Chondrocyte (in vitro differentiated cells): ENCODE measurements at regions not wholly inside any gene's neighbourhood (a gene's known extent, or its start where the extent isn't known, plus 50 kb on each side); places are given as distances from the start of the nearest gene placed in this dataset.

ENCODE experiments used
- DNase-seq: peaks from one replicate; pipeline ENCODE4 v3.0.0; 2021; ENCODE audit warnings: mixed read lengths, low spot score
- H3K27ac Mint-ChIP-seq: one replicate; pipeline ENCODE4 v1.8.0; 2021; ENCODE audit warnings: mild to moderate bottlenecking, moderate library complexity, mixed read lengths; ENCODE audit not compliant: unreplicated experiment
- H3K27me3 Mint-ChIP-seq: 2 replicates; pipeline ENCODE4 v1.8.0; 2021; ENCODE audit warnings: low read depth, mixed read lengths
- H3K36me3 Mint-ChIP-seq: 2 replicates; pipeline ENCODE4 v1.8.0; 2021; ENCODE audit warnings: low read depth, mixed read lengths
- H3K4me1 Mint-ChIP-seq: 2 replicates; pipeline ENCODE4 v1.8.0; 2021; ENCODE audit warnings: low read depth, mild to moderate bottlenecking, mixed read lengths
- H3K4me3 Mint-ChIP-seq: one replicate; pipeline ENCODE4 v1.8.0; 2021; ENCODE audit warnings: mild to moderate bottlenecking, moderate library complexity, mixed read lengths; ENCODE audit not compliant: unreplicated experiment
- H3K9me3 Mint-ChIP-seq: 2 replicates; pipeline ENCODE4 v1.8.0; 2021; ENCODE audit warnings: low read depth, mixed read lengths
- TF ChIP-seq, protein P1 (sequence below): fragments of 200-600 bp; sonication (generic); IDR thresholded peaks from 2 replicates; pipeline ENCODE4 v1.5.0; 2021; ENCODE audit warnings: antibody characterized with exemption, mild to moderate bottlenecking, moderate library complexity

DNA sequence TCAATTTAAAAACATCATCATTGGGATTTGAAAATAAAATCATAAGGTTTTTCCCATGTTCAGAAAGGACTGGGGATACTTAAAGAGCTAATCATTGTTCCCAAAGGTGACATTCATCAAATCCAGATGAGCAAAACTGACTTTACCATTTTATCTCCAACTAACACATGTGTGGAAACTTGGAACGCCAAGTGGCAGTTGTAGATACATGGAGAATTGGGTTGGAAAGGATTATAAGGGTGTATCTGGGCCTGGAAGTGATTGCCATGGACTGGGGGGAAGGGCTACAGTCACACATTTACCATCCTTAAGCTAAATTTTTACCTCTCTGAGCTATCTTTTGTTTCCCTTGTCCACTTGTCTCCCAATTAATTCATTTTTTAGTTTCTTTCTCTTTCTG, 203.4 kb downstream of the SLC39A8 start:
- H3K4me1 Mint-ChIP-seq: peaks cover 9% of the 10 kb centered on the region
- DNase-seq: no peak
- no peaks in the 10 kb centered on the region for H3K9me3 Mint-ChIP-seq
- no peak overlapping the region for H3K27ac Mint-ChIP-seq
- no peaks in the 10 kb centered on the region for H3K27me3 Mint-ChIP-seq
- no peaks in the 10 kb centered on the region for H3K36me3 Mint-ChIP-seq
- TF ChIP-seq, protein P1, sequence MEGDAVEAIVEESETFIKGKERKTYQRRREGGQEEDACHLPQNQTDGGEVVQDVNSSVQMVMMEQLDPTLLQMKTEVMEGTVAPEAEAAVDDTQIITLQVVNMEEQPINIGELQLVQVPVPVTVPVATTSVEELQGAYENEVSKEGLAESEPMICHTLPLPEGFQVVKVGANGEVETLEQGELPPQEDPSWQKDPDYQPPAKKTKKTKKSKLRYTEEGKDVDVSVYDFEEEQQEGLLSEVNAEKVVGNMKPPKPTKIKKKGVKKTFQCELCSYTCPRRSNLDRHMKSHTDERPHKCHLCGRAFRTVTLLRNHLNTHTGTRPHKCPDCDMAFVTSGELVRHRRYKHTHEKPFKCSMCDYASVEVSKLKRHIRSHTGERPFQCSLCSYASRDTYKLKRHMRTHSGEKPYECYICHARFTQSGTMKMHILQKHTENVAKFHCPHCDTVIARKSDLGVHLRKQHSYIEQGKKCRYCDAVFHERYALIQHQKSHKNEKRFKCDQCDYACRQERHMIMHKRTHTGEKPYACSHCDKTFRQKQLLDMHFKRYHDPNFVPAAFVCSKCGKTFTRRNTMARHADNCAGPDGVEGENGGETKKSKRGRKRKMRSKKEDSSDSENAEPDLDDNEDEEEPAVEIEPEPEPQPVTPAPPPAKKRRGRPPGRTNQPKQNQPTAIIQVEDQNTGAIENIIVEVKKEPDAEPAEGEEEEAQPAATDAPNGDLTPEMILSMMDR: no peak
- H3K4me3 Mint-ChIP-seq: no peak overlapping the region

DNA sequence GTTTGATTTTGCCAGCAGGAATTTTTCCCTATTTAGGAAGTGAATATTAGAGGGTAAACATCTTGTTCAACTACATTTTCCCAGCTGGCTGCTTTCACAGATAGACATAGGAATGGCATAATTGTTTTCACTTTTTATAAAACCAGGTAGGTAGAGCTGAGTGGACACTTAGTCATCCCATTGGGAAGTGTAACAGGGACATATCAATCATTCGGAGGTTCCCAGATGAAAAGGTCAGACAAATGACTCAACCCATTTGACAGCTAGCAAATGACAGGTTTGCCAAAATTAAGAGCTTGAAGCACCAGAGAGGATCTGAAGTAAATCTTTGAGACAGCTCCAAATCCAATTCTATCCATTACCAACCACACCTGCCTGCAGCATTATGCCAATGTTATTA, 205.3 kb downstream of the SLC39A8 start:
- peaks cover 9% of the 10 kb centered on the region for H3K4me1 Mint-ChIP-seq
- no peak overlapping the region for H3K4me3 Mint-ChIP-seq
- TF ChIP-seq, protein P1: no peak
- no peak for DNase-seq
- H3K9me3 Mint-ChIP-seq: no peaks in the 10 kb centered on the region
- no peak overlapping the region for H3K27ac Mint-ChIP-seq
- H3K27me3 Mint-ChIP-seq: no peaks in the 10 kb centered on the region
- H3K36me3 Mint-ChIP-seq: no peaks in the 10 kb centered on the region

DNA sequence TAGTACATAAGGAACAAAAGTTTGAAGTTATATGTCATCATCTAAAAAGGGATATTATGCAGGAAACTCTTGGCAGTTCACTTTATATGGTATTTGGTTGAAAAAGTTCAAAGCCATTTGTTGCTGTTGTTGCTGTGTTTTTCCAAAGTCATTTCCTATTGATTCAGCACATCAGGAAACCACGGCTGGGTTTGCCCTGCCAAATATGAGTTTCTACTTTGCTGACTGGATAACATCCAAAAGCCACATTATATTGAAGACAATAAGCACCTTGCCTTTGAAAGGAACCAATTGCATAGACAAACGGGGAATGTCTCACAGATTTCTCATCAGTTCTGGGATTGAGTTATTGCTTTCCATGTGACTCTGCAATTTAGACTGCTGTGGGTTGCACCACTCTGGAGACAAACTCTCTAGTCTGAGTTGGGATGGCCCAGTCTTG, 206.1 kb downstream of the SLC39A8 start:
- TF ChIP-seq, protein P1: no peak
- Mint-ChIP-seq H3K27ac (no peak overlapping the region), H3K27me3 (no peaks in the 10 kb centered on the region), H3K4me3 (no peak overlapping the region), H3K36me3 (no peaks in the 10 kb centered on the region), H3K4me1 (peaks cover 9% of the 10 kb centered on the region), H3K9me3 (no peaks in the 10 kb centered on the region)
- no peak for DNase-seq

DNA sequence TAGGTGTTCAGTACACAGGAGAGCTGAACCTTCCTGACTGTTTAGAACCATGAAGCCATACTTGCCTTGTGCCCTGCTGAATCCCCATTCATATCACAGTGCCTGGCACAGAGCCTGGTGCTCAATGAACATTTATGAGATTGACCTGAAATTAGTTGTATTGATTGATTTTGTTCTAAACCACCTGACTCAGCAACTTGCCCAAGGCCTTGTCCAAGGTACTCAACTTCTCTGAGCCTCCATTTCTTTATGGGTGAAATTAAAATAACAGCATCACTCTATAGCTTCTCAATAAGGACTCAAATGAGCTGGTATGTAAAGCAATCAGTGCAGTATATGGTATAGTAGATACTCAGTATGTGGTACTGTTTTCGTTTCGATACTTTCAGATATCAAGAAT, 208.1 kb downstream of the SLC39A8 start:
- Mint-ChIP-seq H3K4me1 (peaks cover 9% of the 10 kb centered on the region), H3K4me3 (no peak overlapping the region), H3K9me3 (no peaks in the 10 kb centered on the region), H3K27me3 (no peaks in the 10 kb centered on the region), H3K27ac (no peak overlapping the region), H3K36me3 (no peaks in the 10 kb centered on the region)
- TF ChIP-seq, protein P1: no peak
- DNase-seq: no peak

DNA sequence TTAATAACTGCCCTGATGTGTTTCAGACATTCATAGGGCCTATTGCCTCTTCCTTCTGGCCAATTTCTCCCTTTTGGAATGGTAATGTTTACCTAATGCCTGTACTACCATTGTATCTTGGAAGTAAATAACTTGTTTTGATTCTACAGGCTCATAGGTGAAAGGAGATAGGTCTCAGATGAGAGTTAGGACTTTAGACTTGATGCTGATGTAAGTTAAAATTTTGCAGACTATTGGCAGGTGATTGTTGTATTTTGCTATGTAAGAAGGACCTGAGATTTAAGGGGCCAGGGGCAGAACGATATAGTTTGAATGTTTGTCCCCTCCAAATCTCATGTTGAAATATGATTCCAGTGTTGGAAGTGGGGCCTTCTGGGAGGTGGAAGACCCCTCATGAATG, 215.5 kb downstream of the SLC39A8 start:
- H3K9me3 Mint-ChIP-seq: peaks cover 28% of the 10 kb centered on the region
- no peak overlapping the region for H3K4me3 Mint-ChIP-seq
- no peak for DNase-seq
- TF ChIP-seq, protein P1: no peak
- no peaks in the 10 kb centered on the region for H3K4me1 Mint-ChIP-seq
- H3K36me3 Mint-ChIP-seq: peaks cover 4% of the 10 kb centered on the region
- H3K27ac Mint-ChIP-seq: no peak overlapping the region
- no peaks in the 10 kb centered on the region for H3K27me3 Mint-ChIP-seq
